Retinal pigment epithelial cell (primary cell): ENCODE measurements at regions not wholly inside any gene's neighbourhood (a gene's known extent, or its start where the extent isn't known, plus 50 kb on each side); places are given as distances from the start of the nearest gene placed in this dataset.

Experiments
- DNase-seq: peaks from one replicate; pipeline ENCODE4 v3.0.0-alpha.2; 2010; ENCODE audit warnings: low read depth
- H3K4me3 ChIP-seq: 2 replicates; pipeline ENCODE4 v1.5.1; 2011; ENCODE audit warnings: mild to moderate bottlenecking, low read length, control low read depth, moderate library complexity
- CTCF ChIP-seq: conservative IDR thresholded peaks from 2 replicates; pipeline ENCODE4 v1.5.1; 2011; ENCODE audit warnings: low read depth, low read length, control low read depth, inconsistent platforms

GRCh38 chr15:96409215-96410138 lies 79.0 kb downstream of the NR2F2 start:
- DNase-seq, result no peak
- no peak for TF ChIP-seq CTCF
- no peak overlapping the region for H3K4me3 ChIP-seq

- no peak for TF ChIP-seq CTCF
- no peak overlapping the region for H3K4me3 ChIP-seq
- no peak for DNase-seq
Observed at GRCh38 chr15:96410175-96411055, 79.9 kb downstream of the NR2F2 start.

- no peak for TF ChIP-seq CTCF
- no peak for DNase-seq
- H3K4me3 ChIP-seq, result no peak overlapping the region
Observed at GRCh38 chr15:96411056-96412031, 80.8 kb downstream of the NR2F2 start.

- H3K4me3 ChIP-seq, result no peak overlapping the region
- DNase-seq, result no peak
- no peak for TF ChIP-seq CTCF
Observed at GRCh38 chr15:96412045-96412905, 81.8 kb downstream of the NR2F2 start.

- no peak overlapping the region for H3K4me3 ChIP-seq
- TF ChIP-seq CTCF, result no peak
- no peak for DNase-seq
Observed at GRCh38 chr15:96412906-96413231, 82.4 kb downstream of the NR2F2 start.

- DNase-seq, result no peak
- TF ChIP-seq CTCF, result no peak
- no peak overlapping the region for H3K4me3 ChIP-seq
Observed at GRCh38 chr15:96413657-96414056, 83.2 kb downstream of the NR2F2 start.
